SK-N-SH (cell line): ENCODE measurements at regions not wholly inside any gene's neighbourhood (a gene's known extent, or its start where the extent isn't known, plus 50 kb on each side); places are given as distances from the start of the nearest gene placed in this dataset.

Experiments used
- CTCF ChIP-seq: fragments of 200-600 bp; sonication (generic); IDR thresholded peaks from 2 replicates; pipeline ENCODE4 v1.6.1; 2017; ENCODE audit warnings: antibody characterized with exemption, mild to moderate bottlenecking, moderate library complexity
- POLR2AphosphoS5 ChIP-seq: IDR thresholded peaks from 2 replicates; pipeline ENCODE4 v1.6.1; 2012; ENCODE audit warnings: low read depth, low read length
- RAD21 ChIP-seq: IDR thresholded peaks from 2 replicates; pipeline ENCODE4 v1.6.1; 2012; ENCODE audit warnings: mild to moderate bottlenecking, low read length
- YY1 ChIP-seq: IDR thresholded peaks from 2 replicates; pipeline ENCODE4 v1.4.0; 2012; ENCODE audit warnings: low read depth, mild to moderate bottlenecking

- TF ChIP-seq YY1 = no peak
- no peak for TF ChIP-seq CTCF
- TF ChIP-seq RAD21 = no peak
- TF ChIP-seq POLR2AphosphoS5 = no peak
These were observed 705.7 kb upstream of the SALL3 start for GRCh38 chr18:78273876-78274275.
